Suprapubic skin (tissue), 4 donors: ENCODE measurements at regions not wholly inside any gene's neighbourhood (a gene's known extent, or its start where the extent isn't known, plus 50 kb on each side); places are given as distances from the start of the nearest gene placed in this dataset.

Experiments
- EP300 ChIP-seq: sonication (generic); formaldehyde crosslinking; IDR thresholded peaks from one replicate; pipeline ENCODE4 v1.6.1; 2017; ENCODE audit warnings: antibody characterized with exemption
- POLR2A ChIP-seq, 2 donors: fragments of 450-650 bp; IDR thresholded peaks; one replicate each; pipeline ENCODE4 v1.6.1; 2017; ENCODE audit warnings: antibody characterized with exemption in 2 of 2, mild to moderate bottlenecking in 2 of 2, moderate library complexity in 2 of 2
- POLR2AphosphoS5 ChIP-seq, 3 donors: sonication (generic); formaldehyde crosslinking; IDR thresholded peaks; one replicate each; pipeline ENCODE4 v1.6.1; 2017; ENCODE audit warnings: antibody characterized with exemption in 3 of 3
- TF ChIP-seq, protein P1 (sequence below), 2 donors: fragments of 200-600 bp in 1 of 2; fragments of 450-650 bp in 1 of 2; sonication (generic) in 1 of 2; IDR thresholded peaks; one replicate each; pipeline ENCODE4 v1.5.1; 2016 to 2019; ENCODE audit warnings: antibody characterized with exemption in 2 of 2, mild to moderate bottlenecking in 1 of 2, moderate library complexity in 1 of 2

DNA sequence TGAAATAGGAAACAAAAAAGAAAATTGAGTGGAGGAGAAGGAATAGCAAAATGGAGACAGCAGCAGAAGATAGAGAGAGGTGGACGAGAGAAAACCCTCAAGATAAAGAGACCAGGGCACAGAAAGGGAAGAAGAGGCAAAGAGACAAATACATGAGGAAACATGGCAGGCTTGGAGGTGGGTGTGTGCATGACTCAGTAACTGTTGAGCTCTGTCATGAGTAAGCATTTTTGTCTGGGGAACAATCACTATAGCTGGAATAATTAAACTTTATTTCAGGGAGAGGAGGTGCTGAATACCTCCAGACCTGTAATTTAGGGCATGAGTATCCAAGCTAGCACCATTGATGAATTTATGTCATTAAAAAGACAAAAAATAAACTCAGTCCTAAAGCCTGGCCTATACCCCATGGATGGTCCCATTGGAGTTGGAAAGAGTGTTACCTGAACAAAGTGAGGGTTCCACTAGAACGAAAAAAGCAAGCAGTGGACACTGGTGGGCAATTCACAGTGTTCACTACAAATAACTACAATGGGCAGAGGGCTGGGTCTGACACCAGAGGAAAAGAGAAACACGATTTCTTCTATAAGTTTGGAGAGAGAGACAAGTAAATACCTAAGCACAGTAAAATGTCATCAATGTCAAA, 145.5 kb downstream of the ADCYAP1 start:
- TF ChIP-seq, protein P1, sequence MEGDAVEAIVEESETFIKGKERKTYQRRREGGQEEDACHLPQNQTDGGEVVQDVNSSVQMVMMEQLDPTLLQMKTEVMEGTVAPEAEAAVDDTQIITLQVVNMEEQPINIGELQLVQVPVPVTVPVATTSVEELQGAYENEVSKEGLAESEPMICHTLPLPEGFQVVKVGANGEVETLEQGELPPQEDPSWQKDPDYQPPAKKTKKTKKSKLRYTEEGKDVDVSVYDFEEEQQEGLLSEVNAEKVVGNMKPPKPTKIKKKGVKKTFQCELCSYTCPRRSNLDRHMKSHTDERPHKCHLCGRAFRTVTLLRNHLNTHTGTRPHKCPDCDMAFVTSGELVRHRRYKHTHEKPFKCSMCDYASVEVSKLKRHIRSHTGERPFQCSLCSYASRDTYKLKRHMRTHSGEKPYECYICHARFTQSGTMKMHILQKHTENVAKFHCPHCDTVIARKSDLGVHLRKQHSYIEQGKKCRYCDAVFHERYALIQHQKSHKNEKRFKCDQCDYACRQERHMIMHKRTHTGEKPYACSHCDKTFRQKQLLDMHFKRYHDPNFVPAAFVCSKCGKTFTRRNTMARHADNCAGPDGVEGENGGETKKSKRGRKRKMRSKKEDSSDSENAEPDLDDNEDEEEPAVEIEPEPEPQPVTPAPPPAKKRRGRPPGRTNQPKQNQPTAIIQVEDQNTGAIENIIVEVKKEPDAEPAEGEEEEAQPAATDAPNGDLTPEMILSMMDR (IDR thresholded peaks at IDR 0.05) = no peak
- no peak for TF ChIP-seq POLR2A (IDR thresholded peaks at IDR 0.05)
- TF ChIP-seq EP300 = no peak
- TF ChIP-seq POLR2AphosphoS5 (IDR thresholded peaks at IDR 0.05) = no peak
